ENCODE measurements at regions not wholly inside any gene's neighbourhood (a gene's known extent, or its start where the extent isn't known, plus 50 kb on each side); places are given as distances from the start of the nearest gene placed in this dataset.

- no peaks in the 10 kb centered on the region for H3K9me3 ChIP-seq (ENCODE audit: control insufficient read depth, insufficient read depth, low read depth, low read length)
- TF ChIP-seq CTCF (IDR thresholded peaks at IDR 0.05) (no peak), TCF7L2 (IDR thresholded peaks at IDR 0.05; ENCODE audit: low read depth, low read length) (no peak), POLR2AphosphoS5 (IDR thresholded peaks at IDR 0.05; ENCODE audit: low read depth, low read length) (no peak), SIN3A (IDR thresholded peaks at IDR 0.05; ENCODE audit: borderline replicate concordance, insufficient read depth, low read depth, low read length) (no peak), REST (IDR thresholded peaks at IDR 0.05; ENCODE audit: insufficient read depth in 1 of 2, low read depth in 2 of 2, low read length in 1 of 2) (no peak)
- intact Hi-C loops (cut with micrococcal nuclease; ENCODE audit: unreplicated experiment): no loop called here
- ChIA-PET POLR2A (no interaction called here), CTCF (no interaction called here)
- DNase-seq (ENCODE audit: low read depth, low spot score): no peak
- H3K36me3 ChIP-seq (ENCODE audit: control insufficient read depth, insufficient read depth, low read length): no peaks in the 10 kb centered on the region
- no TSS peak for BruUV-seq (replicated peaks)
- H3K27ac ChIP-seq (ENCODE audit: low read length): no peak overlapping the region
- no peak for ATAC-seq
- no peak overlapping the region for H3K4me3 ChIP-seq (ENCODE audit: low read depth in 2 of 2, low read length in 2 of 2)
- no peaks in the 10 kb centered on the region for H3K27me3 ChIP-seq (ENCODE audit: control insufficient read depth, insufficient read depth, low read length)
- H3K4me1 ChIP-seq (ENCODE audit: control insufficient read depth, insufficient read depth, low read length): no peaks in the 10 kb centered on the region
- in situ Hi-C loops (cut with HindIII; ENCODE audit: low pct_unique_long_range_greater_than_20kb, low sequenced_read_pairs): no loop called here
Observed at GRCh38 chr4:66229885-66230284, 559.6 kb upstream of the EPHA5 start.

- no peaks in the 10 kb centered on the region for H3K27me3 ChIP-seq (ENCODE audit: control insufficient read depth, insufficient read depth, low read length)
- CTCF ChIA-PET: no interaction called here
- BruUV-seq (replicated peaks): no TSS peak
- intact Hi-C loops (cut with micrococcal nuclease; ENCODE audit: unreplicated experiment) (no loop called here), in situ Hi-C loops (cut with HindIII; ENCODE audit: low pct_unique_long_range_greater_than_20kb, low sequenced_read_pairs) (no loop called here)
- DNase-seq (ENCODE audit: low read depth, low spot score) (no peak), ATAC-seq (no peak)
- H3K4me3 ChIP-seq (ENCODE audit: low read depth in 2 of 2, low read length in 2 of 2): no peak overlapping the region
- no peaks in the 10 kb centered on the region for H3K36me3 ChIP-seq (ENCODE audit: control insufficient read depth, insufficient read depth, low read length)
- TF ChIP-seq SIN3A (IDR thresholded peaks at IDR 0.05; ENCODE audit: borderline replicate concordance, insufficient read depth, low read depth, low read length) (no peak), POLR2AphosphoS5 (IDR thresholded peaks at IDR 0.05; ENCODE audit: low read depth, low read length) (no peak), CTCF (IDR thresholded peaks at IDR 0.05) (no peak), REST (IDR thresholded peaks at IDR 0.05; ENCODE audit: insufficient read depth in 1 of 2, low read depth in 2 of 2, low read length in 1 of 2) (no peak), TCF7L2 (IDR thresholded peaks at IDR 0.05; ENCODE audit: low read depth, low read length) (no peak)
- H3K4me1 ChIP-seq (ENCODE audit: control insufficient read depth, insufficient read depth, low read length): no peaks in the 10 kb centered on the region
- H3K27ac ChIP-seq (ENCODE audit: low read length): no peak overlapping the region
- POLR2A ChIA-PET: no interaction called here
- no peaks in the 10 kb centered on the region for H3K9me3 ChIP-seq (ENCODE audit: control insufficient read depth, insufficient read depth, low read depth, low read length)
Observed at GRCh38 chr4:66225539-66225938, 555.2 kb upstream of the EPHA5 start.

Measured in Panc1 (cell line).